HG03159 (cell line): ENCODE measurements at regions not wholly inside any gene's neighbourhood (a gene's known extent, or its start where the extent isn't known, plus 50 kb on each side); places are given as distances from the start of the nearest gene placed in this dataset.
"Not testable (repeated sequence)": the region's sequence is repeated elsewhere in the genome, so short reads cannot be mapped to it uniquely, and the experiment has no call there.

Source experiments
- ATAC-seq: cut with Tn5 transposase; IDR thresholded peaks from one replicate; pipeline ENCODE4 v1.9.1; 2021; ENCODE audit warnings: mild to moderate bottlenecking, moderate library complexity; ENCODE audit not compliant: unreplicated experiment

DNA sequence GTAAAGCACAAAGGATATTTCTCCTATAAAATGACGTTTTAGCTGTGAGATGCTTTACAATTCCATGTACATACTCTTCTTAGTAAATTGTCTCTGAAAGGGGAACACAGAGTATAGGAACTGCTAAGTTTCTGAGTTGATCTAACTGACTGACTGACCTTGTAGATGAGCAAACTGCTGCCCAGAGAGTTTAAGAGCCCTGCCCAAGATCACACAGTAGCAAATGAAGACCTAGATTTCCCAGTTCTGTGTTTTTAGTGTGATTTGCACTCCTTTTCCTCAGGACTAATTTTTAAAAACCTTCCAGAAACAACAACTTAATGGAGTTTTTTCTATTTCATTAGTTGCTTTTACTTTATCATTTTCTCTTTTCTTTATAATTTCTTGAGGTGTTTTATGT, 247.7 kb downstream of the PDCD6IP start:
- no peak for ATAC-seq

DNA sequence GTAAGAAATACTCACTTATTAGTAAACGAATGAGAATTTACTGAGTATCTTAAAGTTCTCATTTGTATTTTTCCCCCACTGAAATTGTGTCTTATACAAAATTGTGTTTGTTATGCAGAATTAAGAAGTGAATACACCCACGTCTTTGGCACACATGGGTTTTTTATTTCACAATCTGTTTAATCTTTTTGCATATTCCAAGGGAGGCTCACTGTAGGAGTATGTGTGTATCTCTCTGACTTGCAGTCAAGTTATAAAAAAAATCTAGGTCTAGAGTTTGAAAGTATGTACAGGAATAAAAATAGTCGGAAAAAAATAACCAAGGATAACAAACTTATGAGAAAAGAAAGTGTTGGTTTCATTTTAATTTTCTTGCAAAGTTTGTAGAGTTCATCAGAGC, 255.2 kb downstream of the PDCD6IP start:
- no peak for ATAC-seq

DNA sequence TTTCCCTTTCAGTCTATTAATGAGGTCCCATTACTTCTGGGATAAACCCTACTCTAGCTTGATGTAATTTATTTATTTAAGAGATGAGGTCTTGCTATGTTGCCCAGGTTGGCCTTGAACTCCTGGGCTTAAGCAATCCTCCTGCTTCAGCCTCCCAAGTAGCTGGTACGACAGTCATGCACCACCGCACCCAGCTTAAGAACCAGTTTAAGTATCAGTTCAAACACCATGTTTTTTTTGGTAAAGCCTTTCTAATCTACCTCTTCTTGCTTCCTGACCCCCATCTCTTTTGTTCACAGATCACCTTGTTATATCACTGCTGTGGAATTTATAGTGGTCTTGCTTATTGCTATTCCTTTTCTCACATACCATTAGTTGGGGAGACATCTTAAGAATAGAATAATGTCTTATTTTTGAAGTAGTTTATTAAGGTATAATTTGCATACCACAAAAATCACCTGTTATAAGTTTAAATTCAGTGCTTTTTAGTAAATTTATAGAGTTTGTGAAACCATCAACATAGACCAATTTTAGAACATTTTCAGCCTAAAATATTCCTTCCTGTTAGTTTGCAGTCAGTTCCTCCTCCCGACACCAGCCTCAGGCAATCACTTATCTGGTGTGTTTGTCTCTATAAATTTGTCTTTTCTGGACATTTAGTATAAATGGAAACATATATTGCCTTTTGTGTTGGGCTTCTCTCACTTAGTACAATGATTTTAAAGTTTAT, 257.9 kb downstream of the PDCD6IP start:
- ATAC-seq, result peak; percentile 30

DNA sequence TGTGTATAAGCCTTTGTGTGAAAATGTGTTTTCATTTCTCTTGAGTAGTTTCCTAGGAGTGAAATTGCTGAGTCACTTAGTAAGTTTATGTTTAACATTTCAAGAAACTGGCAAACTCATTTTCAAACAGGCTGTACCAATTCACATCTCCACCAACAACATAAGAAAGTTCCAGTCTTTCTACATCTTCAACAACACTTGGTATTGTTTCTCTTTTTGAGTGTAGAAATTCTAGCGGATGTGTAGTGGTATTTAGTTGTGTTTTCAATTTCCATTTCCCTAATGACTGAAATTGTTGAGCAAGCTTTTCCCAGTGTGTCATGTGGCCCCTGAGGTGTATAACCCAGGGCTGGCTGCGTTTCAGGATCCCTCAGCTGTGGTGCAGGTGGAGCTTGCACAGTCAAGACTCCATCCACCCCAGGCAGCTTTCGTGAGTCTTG, 258.5 kb downstream of the PDCD6IP start:
- peak; percentile 90 for ATAC-seq

DNA sequence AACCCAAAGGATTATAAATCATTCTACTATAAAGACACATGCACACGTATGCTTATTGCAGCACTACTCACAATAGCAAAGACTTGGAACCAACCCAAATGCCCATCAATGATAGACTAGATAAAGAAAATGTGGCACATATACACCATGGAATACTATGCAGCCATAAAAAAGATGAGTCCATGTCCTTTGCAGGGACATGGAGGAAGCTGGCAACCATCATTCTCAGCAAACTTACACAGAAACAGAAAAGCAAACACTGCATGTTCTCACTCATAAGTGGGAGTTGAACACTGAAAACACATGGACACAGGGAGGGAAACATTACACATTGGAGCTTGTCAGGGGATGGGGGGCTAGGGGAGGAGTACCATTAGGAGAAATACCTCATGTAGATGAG, 262.6 kb downstream of the PDCD6IP start:
- ATAC-seq, result not testable (repeated sequence)

DNA sequence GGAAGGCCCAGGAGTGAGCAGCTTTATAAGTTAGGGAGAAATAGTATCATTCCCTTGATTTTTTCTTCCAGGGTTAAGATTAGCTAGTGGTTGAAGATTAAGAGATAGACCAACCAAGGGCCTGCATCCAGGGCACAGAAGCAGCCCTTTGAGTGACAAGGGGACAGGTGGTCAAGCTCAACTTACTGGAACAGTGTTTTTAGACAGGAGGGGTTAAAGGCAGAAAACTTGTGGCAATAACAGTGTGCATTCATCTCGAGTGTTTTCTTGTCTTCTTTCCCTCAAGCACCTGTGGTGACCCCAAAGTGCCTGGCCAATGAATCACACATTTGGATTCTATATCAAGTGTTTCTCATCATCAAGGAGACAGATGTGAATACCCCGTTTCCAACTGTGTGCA, 267.5 kb downstream of the PDCD6IP start:
- ATAC-seq, result no peak

DNA sequence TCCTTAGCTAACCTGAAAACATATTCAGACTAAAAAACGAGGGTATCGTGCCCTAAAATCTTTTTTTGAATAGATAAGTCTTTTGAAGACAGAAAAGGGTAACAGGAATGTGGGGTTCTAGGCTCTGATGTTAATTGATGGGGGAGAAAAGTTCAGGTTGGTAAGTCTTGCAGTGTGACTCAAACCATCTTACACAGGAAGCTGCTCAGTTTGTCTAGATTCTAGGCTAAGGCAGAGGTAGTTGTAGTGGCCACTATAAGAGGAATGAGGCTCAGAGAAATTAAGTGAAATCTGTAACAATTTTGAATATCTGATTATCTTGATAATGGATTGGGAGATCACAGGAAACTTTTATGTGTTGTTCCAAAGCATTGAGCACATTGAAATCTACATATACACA, 267.9 kb downstream of the PDCD6IP start:
- no peak for ATAC-seq

DNA sequence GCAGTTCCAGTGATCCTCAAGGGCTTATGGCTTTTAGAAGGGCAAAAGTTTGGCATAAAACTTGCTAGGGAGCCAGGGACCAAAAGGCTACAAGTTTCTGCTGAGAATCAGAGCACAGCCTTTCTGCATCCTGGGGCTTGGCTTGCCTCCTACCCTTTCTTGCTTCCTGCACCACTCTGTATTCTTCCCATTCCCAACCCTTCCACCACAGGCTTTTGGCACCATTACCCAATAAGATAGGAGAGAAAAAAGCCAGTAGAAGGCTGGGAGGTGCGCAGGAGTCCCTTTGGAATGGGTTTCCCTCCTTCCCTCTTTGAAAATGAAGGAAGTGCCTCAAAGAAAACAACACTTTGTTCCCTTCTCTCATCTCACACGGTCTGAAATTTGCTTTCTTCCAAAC, 268.6 kb downstream of the PDCD6IP start:
- no peak for ATAC-seq

DNA sequence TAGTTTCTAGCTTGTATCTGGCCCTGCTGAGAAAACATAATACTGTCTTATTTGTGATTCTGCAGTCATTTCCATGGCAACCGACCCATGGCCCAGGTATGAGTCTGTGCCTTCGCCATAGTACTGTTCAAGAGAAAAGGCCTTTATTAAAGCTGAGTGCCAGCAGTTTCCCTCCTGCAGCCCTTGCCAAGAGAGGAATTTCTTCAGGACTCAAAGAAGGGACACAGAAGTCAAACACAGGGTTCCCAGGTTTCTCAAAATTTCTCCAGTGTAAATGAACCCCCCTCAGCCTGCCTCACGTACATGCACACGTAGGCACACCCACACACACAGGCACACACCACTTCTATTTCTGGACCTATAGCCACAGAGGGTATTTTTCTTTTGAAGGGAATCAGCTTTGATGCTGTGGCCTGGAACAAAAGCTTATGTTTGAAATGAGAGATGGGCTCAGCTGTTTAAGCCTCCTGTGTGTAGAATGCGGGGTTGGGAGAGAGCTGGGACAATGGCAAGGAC, 269.2 kb downstream of the PDCD6IP start:
- no peak for ATAC-seq

DNA sequence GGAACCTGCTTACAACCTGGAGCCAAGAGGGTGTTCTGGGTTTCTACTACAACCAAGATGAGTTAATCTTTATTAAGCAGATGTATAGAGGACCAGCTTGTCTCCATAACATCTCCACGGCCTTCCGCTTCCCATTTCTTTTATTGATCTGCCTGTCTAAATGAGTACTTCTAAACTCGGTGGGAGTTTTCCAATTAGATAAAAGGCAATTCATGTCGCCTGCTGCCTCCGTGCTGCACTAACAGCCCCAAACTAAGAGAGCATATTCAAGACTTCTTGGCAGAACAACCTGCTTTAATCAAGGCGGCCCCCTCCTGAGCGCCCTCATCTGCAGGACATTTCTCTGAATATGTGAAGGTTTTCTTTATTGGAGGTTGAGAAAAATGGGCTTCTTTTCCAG, 270.1 kb downstream of the PDCD6IP start:
- no peak for ATAC-seq

DNA sequence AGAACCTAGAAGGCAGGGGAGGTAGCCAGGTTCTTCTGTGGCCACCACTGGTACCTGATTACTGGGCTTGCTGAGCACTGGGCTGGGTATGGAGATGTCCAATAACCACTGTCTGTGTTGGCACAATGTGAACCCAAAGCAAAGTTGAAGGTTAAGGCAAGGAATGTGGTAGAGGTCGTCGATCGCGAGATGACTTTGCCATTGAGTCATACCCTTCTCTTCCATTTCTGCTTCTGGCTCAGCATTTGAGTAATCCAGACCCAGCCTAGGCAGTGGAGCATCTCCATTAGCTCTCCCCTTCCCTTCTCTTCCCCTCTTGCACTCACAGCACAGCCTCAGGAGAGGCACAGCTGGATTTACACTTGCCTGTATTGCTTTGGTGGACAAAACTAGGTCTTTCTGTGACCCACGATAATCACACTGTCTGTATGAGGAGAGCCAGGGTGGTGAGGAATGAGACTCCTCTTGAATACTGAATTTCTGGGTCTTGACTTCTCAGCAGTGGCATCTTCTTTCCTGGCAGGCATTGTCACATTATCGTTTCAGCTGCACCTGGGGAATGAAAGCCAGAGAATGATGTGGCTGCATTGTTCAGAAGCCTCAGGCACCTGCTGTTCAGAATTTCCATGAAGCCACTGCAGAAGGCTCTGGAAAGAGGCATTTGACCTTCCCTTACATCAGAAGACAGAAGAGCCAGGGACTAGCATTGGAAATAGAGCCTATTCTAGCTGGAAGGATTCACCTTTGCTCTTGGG, 272.6 kb downstream of the PDCD6IP start:
- no peak for ATAC-seq

DNA sequence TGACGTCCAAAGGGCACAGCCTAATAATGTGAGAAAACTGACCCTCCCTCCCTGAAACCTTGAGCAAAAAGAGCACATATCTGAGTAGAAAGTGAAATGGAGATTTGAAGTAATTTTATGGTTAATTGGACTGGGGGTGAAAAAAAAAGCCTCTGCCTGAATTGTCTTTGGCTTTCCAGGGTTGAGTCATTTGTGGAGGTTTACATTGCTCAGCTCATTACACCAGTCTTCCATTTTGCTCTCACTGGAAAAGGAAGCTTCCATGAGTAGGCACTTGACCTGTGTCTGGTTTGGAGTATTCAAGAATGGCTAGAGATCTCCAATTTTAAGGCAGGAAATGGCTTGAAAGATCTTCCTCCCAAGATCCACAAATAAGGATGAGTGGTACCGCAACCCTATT, 273.9 kb downstream of the PDCD6IP start:
- no peak for ATAC-seq

DNA sequence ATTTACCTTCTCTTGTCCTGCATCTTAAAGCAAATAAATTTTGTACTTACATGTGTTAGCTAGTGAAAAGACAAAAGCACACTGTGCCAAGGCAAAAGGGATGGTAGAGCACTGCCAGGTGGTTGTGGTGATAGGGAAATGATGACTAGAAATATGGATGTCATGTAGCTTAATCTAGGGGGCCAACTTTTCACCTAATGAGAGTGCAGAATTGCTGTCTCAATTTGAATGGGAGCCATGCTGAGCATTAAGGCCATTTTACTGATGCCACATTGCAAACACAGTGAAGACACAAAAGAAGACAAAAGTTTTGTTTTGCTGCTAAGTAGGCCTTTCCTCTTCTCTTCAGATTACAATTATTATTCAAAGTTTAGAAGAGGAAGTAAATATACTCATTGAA, 274.7 kb downstream of the PDCD6IP start:
- ATAC-seq, result no peak

DNA sequence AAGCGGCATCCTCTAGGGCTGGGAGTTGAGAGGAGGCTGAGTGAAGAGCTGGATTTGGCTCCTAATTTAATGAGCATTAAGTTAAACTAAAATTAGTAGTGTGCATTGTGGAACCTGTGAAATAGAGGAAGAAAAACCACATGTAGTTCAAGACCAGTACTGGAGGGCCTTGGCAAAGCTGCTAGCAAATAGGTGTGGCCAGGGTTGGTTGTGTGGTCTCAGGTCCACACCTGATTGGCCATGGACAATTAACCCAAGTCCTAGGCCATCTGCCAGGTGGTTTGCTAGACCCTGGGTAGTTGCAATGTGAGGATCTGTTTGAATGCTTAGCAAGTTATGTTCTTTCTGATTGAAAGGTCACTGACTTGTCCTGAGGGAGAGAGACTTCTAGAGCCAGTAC, 275.5 kb downstream of the PDCD6IP start:
- ATAC-seq, result peak; percentile 37

DNA sequence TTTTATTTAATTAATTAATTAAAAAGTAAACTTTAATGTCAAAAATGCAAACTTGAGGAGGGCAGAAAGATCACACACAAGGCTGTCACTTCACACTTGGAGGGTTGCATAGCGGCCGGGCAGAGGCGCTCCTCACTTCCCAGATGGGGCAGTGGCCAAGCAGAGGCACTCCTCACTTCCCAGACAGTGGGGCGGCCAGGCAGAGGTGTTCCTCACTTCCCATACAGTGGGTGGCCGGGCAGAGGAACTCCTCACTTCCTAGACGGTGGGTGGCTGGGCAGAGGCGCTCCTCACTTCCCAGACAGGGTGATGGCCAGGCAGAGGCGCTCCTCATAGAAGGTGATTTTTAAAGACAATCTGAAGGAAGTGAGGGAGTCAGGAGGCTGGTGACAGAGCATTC, 277.5 kb downstream of the PDCD6IP start:
- no peak for ATAC-seq

DNA sequence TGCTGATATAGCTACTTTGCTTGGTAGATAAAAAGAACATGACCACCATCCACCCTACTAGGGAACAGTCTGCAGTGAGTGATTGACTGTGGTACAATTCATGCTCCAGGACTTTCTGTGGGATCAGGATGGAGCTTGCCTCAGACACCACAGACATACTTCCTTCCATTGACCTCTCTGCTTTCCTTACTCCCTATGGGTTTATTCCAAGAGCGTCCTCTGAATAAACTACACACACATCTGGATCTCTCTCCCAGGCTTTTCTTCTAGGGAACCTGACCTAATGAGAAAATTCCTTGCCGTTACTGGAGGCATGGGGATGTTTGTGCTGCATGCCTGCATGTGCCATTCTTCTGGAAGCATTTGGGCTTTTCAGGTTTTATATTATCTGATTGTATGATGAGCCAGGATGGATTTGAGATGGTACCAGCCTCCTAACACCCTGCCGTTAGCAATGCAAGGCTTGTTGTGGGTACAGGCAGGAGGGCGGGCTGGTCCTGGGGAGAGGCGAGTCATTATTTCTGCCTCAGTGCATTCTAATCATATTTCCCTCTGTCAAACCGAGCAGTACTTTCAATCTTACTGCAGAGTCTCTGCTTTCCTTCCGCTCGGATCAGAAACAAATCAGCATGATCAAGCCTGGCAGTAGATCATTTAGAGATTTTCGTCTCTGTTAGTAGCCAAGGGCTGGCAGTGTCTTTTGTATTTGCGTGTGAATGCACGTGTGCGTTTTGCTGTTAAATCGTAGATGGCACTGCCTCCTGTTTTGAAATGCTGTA, 279.2 kb downstream of the PDCD6IP start:
- peak; percentile 51 for ATAC-seq

DNA sequence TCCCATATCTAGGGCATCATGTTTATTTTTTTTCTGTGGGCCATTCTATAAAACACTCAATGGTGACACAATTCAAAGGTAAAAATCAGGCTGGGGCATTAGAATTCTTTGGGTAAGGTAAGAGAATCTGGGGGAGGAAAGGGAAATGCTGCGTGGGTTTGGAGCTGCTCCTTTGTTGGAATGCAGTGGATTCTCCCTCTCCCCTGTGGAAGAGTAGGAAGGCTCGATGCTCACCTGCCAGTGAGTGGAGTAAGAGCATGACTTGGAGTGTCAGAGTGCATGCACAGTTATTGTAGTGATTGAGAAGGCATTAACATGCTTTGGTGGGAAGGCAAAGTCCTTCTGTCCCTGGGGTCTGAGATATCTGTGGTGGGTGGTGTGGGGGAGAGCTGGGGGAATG, 280.0 kb downstream of the PDCD6IP start:
- no peak for ATAC-seq

DNA sequence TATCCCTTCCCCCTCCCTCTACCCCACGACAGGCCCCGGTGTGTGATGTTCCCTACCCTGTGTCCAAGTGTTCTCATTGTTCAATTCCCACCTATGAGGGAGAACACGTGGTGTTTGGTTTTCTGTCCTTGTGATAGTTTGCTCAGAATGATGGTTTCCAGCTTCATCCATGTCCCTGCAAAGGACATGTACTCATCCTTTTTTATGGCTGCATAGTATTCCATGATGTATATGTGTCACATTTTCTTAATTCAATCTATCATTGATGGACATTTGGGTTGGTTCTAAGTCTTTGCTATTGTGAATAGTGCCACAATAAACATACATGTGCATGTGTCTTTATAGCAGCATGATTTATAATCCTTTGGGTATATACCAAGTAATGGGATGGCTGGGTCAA, 281.4 kb downstream of the PDCD6IP start:
- ATAC-seq, result not testable (repeated sequence)

DNA sequence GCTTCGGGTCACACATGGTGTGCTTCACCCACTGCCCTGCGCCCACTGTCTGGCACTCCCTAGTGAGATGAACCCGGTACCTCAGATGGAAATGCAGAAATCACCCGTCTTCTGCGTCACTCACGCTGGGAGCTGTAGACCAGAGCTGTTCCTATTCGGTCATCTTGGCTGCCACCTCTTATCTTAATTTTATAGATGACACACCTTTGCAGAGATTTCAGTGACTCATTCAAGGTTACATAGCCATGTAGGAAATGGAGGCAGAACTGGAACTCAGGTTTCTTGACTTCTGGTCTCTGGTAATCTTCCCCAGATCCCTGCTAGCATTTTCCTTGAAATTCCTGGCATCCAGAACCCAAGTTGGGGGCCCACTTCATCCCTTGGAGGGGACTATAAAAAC, 291.9 kb downstream of the PDCD6IP start:
- ATAC-seq, result not testable (repeated sequence)

DNA sequence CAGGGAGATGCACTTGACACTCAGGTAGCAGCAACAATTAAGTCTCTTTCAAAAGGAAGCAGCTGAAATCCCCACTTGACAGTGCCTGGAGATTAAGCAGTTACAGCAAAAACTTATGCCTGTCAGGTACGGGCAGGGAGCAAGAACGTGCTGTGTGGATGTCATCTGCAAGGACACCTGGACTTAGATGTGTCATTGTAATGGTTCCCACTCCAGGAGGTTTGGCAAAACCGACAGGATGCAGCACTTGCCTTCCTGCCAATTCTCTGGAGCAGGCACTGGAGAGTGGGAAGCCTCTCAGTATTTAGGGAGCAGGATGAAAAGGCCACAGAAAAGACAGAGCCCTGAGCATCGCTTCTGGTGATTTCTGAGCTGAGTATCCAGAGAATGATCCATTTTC, 292.4 kb downstream of the PDCD6IP start:
- ATAC-seq, result no peak

DNA sequence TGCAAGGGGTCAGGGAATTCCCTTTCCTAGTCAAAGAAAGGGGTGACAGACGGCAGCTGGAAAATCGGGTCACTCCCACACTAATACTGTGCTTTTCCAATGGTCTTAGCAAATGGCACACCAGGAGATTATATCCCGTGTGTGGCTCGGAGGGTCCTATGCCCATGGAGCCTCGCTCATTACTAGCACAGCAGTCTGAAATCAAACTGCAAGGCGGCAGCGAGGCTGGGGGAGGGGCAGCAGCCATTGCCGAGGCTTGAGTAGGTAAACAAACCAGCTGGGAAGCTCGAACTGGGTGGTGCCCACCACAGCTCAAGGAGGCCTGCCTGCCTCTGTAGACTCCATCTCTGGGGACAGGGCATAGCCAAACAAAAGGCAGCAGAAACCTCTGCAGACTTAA, 295.9 kb downstream of the PDCD6IP start:
- not testable (repeated sequence) for ATAC-seq
